WERI-Rb-1 (cell line): ENCODE measurements at regions not wholly inside any gene's neighbourhood (a gene's known extent, or its start where the extent isn't known, plus 50 kb on each side); places are given as distances from the start of the nearest gene placed in this dataset.

Experiments used
- DNase-seq: peaks from one replicate; pipeline ENCODE4 v3.0.0-alpha.2; 2020
- H3K27ac ChIP-seq: fragments of 250-450 bp; sonication (Bioruptor Pico); 2 replicates; pipeline ENCODE4 v1.5.1; 2020; ENCODE audit warnings: mild to moderate bottlenecking, moderate library complexity
- H3K27me3 ChIP-seq: fragments of 250-450 bp; sonication (Bioruptor Pico); 2 replicates; pipeline ENCODE4 v1.5.1; 2021; ENCODE audit warnings: mild to moderate bottlenecking, low read depth, moderate library complexity; ENCODE audit not compliant: insufficient read depth, severe bottlenecking
- H3K36me3 ChIP-seq: fragments of 250-450 bp; sonication (Bioruptor Pico); 2 replicates; pipeline ENCODE4 v1.5.1; 2020; ENCODE audit warnings: mild to moderate bottlenecking, moderate library complexity
- H3K4me3 ChIP-seq: 2 replicates; pipeline ENCODE4 v1.5.1; 2011; ENCODE audit warnings: low read depth, mild to moderate bottlenecking, control low read depth, low read length
- H3K9me3 ChIP-seq: fragments of 250-450 bp; sonication (Bioruptor Pico); 2 replicates; pipeline ENCODE4 v1.5.1; 2021; ENCODE audit warnings: mild to moderate bottlenecking, moderate library complexity; ENCODE audit not compliant: severe bottlenecking
- CTCF ChIP-seq: IDR thresholded peaks from 2 replicates; pipeline ENCODE4 v1.5.1; 2011; ENCODE audit warnings: low read depth, mild to moderate bottlenecking, control low read depth, inconsistent platforms, low read length

DNA sequence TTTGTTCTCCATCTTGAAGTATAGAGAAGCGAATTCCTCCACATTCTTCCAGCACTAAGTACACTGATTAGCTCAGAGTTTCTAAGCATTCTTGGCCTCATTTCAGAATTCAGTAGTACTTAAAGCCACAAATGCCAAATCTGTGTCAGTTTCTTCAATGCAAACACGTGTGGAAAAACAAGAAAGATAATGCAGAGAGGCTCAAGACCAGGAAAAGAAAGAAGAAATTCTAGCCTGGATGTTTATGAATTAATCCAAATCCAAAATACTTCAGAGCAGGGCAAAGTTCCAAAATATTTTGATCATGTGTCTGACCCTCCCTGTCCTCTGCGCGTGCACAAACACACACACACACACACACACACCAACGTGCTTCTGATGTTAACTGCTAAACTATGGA is 457.6 kb downstream of the SLCO4C1 start:
- Histone ChIP-seq H3K27ac (no peak overlapping the region), H3K4me3 (no peak overlapping the region), H3K9me3 (no peaks in the 10 kb centered on the region), H3K27me3 (no peaks in the 10 kb centered on the region), H3K36me3 (no peaks in the 10 kb centered on the region)
- no peak for TF ChIP-seq CTCF
- DNase-seq: no peak

DNA sequence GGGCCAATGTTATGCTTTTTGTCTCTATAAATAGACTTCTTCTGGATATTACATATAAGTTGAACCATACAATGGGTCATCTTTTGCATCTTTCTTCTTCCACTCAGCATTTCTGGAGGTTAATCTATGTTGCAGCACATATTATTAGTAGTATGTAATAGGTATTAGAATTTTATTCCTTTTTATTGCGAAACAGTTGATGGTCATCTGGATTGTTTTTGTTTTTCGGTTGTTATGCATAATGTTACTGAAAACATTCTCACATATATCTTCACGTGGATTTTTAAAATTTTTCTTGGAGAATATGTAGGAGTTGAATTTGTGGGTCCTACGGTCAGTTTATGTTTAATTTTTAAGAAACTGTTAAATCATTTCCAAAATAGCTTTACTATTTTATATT is 466.8 kb downstream of the SLCO4C1 start:
- H3K4me3 ChIP-seq: no peak overlapping the region
- H3K27ac ChIP-seq: no peak overlapping the region
- no peak for TF ChIP-seq CTCF
- no peaks in the 10 kb centered on the region for H3K9me3 ChIP-seq
- no peak for DNase-seq
- H3K27me3 ChIP-seq: no peaks in the 10 kb centered on the region
- H3K36me3 ChIP-seq: no peaks in the 10 kb centered on the region

DNA sequence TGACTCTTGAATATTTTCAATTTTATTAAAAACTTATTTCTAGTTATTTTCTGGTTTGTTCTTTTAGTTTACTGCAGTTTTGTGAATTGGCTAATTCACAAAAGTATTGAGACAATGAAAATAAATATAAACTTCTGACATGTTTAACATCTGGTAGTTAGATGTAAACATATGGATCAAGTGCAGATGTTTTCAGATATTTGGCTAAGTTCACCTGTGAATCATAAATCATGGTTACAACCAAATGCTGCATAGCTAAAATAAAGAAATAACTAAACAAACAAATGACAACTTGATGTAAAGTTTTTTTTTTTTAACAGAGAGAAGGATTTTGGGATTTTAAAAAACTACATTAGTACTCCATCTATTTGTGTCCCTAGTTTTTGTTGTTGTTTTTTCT is 484.6 kb downstream of the SLCO4C1 start:
- Histone ChIP-seq H3K9me3 (no peaks in the 10 kb centered on the region), H3K4me3 (no peak overlapping the region), H3K36me3 (no peaks in the 10 kb centered on the region), H3K27ac (no peak overlapping the region), H3K27me3 (no peaks in the 10 kb centered on the region)
- TF ChIP-seq CTCF: no peak
- DNase-seq: no peak

GRCh38 chr5:101806410-101806809 is 489.7 kb downstream of the SLCO4C1 start:
- DNase-seq: no peak

GRCh38 chr5:101796427-101796826 is 499.7 kb downstream of the SLCO4C1 start:
- no peaks in the 10 kb centered on the region for H3K36me3 ChIP-seq
- H3K27me3 ChIP-seq: no peaks in the 10 kb centered on the region
- H3K9me3 ChIP-seq: no peaks in the 10 kb centered on the region
- DNase-seq: no peak
- H3K27ac ChIP-seq: no peak overlapping the region
- no peak for TF ChIP-seq CTCF
- H3K4me3 ChIP-seq: no peak overlapping the region

More at GRCh38 chr5:101806410-101806809, 489.7 kb downstream of the SLCO4C1 start:
- H3K27ac ChIP-seq: no peak overlapping the region
- TF ChIP-seq CTCF: no peak
- H3K9me3 ChIP-seq: no peaks in the 10 kb centered on the region
- H3K36me3 ChIP-seq: no peaks in the 10 kb centered on the region
- no peak overlapping the region for H3K4me3 ChIP-seq
- no peaks in the 10 kb centered on the region for H3K27me3 ChIP-seq

DNA sequence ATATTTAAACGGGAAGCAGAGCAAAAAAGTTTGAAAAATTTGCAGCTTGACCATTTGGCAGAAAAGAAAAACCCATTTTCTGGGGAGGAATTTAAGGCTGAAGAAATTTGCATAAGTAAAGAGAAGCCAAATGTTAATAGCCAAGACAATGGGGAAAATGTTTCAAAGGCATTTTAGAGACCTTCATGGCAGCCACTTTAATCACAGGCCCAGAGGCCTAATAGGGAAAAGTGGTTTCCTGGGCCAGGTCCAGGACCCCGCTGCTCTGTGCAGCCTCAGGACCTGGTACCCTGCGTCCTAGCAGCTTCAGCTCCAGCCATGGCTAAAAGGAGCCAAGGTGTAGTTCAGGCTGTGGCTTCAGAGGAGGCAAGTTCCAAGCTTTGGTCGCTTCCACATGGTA is 507.3 kb downstream of the SLCO4C1 start:
- H3K27ac ChIP-seq: no peak overlapping the region
- H3K9me3 ChIP-seq: no peaks in the 10 kb centered on the region
- H3K4me3 ChIP-seq: no peak overlapping the region
- DNase-seq: no peak
- no peak for TF ChIP-seq CTCF
- H3K36me3 ChIP-seq: no peaks in the 10 kb centered on the region
- no peaks in the 10 kb centered on the region for H3K27me3 ChIP-seq
